HEK293 (cell line): ENCODE measurements at regions not wholly inside any gene's neighbourhood (a gene's known extent, or its start where the extent isn't known, plus 50 kb on each side); places are given as distances from the start of the nearest gene placed in this dataset.

Experiments used
- KLF8 ChIP-seq: fragments of 450-650 bp; formaldehyde crosslinking; IDR thresholded peaks from 2 replicates; pipeline ENCODE4 v1.5.1; 2016; ENCODE audit warnings: missing biosample characterization, missing genetic modification characterization
- MYNN ChIP-seq: fragments of 450-650 bp; formaldehyde crosslinking; IDR thresholded peaks from 2 replicates; pipeline ENCODE4 v1.5.1; 2016; ENCODE audit warnings: missing biosample characterization, missing genetic modification characterization, borderline replicate concordance
- YY1 ChIP-seq: fragments of 450-650 bp; formaldehyde crosslinking; IDR thresholded peaks from 2 replicates; pipeline ENCODE4 v1.5.1; 2018; ENCODE audit warnings: missing biosample characterization, missing genetic modification characterization
- ZEB2 ChIP-seq: fragments of 450-650 bp; formaldehyde crosslinking; IDR thresholded peaks from 2 replicates; pipeline ENCODE4 v1.5.1; 2016; ENCODE audit warnings: missing biosample characterization, missing genetic modification characterization
- TF ChIP-seq, protein P1 (sequence below): fragments of 450-650 bp; formaldehyde crosslinking; IDR thresholded peaks from 2 replicates; pipeline ENCODE4 v1.5.1; 2017; ENCODE audit warnings: missing biosample characterization, missing genetic modification characterization
- TF ChIP-seq, protein P2 (sequence below): fragments of 450-650 bp; formaldehyde crosslinking; IDR thresholded peaks from 2 replicates; pipeline ENCODE4 v1.5.1; 2016; ENCODE audit warnings: missing biosample characterization, missing genetic modification characterization, borderline replicate concordance
- TF ChIP-seq, protein P3 (sequence below): fragments of 450-650 bp; formaldehyde crosslinking; IDR thresholded peaks from 2 replicates; pipeline ENCODE4 v1.5.1; 2016; ENCODE audit warnings: missing biosample characterization, missing genetic modification characterization

DNA sequence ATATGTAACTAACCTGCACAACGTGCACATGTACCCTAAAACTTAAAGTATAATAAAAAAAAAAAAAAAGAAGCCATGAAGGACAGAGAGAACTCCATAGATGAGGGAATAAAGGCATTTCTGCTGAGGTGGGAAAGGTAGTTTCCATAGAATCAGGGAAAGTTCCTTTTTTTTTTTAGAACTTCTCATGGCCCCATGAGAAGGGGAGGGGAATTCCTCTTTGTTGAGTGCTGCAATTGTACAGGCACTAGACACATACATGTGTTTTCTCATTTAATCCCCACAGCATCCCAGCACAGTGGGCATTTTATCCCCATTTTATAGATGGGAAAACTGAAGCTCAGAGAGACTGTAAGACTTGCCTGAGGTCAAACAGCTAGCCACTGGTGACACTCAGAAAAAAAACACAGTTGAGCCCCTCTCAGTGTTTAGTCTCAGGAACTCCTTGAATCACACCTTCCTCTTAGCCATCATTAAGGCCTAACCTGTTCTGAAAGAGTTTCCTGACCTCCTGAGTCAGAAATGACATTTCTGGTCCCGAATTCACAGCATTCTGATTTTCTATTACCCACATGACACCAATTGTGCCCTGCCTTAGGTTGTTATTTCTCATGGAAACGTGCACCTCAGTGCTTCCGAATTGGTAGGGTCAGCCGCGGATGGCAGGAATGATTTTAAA lies 189.3 kb upstream of the G2E3 start:
- TF ChIP-seq, protein P1, sequence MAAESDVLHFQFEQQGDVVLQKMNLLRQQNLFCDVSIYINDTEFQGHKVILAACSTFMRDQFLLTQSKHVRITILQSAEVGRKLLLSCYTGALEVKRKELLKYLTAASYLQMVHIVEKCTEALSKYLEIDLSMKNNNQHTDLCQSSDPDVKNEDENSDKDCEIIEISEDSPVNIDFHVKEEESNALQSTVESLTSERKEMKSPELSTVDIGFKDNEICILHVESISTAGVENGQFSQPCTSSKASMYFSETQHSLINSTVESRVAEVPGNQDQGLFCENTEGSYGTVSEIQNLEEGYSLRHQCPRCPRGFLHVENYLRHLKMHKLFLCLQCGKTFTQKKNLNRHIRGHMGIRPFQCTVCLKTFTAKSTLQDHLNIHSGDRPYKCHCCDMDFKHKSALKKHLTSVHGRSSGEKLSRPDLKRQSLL (tag by site-specific recombination), result no peak
- TF ChIP-seq MYNN (tag by site-specific recombination), result no peak
- no peak for TF ChIP-seq KLF8 (tag by site-specific recombination)
- no peak for TF ChIP-seq ZEB2 (tag by site-specific recombination)
- no peak for TF ChIP-seq YY1 (tag by site-specific recombination)
- TF ChIP-seq, protein P2, sequence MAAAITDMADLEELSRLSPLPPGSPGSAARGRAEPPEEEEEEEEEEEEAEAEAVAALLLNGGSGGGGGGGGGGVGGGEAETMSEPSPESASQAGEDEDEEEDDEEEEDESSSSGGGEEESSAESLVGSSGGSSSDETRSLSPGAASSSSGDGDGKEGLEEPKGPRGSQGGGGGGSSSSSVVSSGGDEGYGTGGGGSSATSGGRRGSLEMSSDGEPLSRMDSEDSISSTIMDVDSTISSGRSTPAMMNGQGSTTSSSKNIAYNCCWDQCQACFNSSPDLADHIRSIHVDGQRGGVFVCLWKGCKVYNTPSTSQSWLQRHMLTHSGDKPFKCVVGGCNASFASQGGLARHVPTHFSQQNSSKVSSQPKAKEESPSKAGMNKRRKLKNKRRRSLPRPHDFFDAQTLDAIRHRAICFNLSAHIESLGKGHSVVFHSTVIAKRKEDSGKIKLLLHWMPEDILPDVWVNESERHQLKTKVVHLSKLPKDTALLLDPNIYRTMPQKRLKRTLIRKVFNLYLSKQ (tag by site-specific recombination), result no peak
- TF ChIP-seq, protein P3, sequence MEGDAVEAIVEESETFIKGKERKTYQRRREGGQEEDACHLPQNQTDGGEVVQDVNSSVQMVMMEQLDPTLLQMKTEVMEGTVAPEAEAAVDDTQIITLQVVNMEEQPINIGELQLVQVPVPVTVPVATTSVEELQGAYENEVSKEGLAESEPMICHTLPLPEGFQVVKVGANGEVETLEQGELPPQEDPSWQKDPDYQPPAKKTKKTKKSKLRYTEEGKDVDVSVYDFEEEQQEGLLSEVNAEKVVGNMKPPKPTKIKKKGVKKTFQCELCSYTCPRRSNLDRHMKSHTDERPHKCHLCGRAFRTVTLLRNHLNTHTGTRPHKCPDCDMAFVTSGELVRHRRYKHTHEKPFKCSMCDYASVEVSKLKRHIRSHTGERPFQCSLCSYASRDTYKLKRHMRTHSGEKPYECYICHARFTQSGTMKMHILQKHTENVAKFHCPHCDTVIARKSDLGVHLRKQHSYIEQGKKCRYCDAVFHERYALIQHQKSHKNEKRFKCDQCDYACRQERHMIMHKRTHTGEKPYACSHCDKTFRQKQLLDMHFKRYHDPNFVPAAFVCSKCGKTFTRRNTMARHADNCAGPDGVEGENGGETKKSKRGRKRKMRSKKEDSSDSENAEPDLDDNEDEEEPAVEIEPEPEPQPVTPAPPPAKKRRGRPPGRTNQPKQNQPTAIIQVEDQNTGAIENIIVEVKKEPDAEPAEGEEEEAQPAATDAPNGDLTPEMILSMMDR (tag by site-specific recombination), result no peak
